ENCODE measurements at regions not wholly inside any gene's neighbourhood (a gene's known extent, or its start where the extent isn't known, plus 50 kb on each side); places are given as distances from the start of the nearest gene placed in this dataset.

GRCh38 chr15:98384328-98385029, 263.9 kb upstream of the IGF1R start:
- H3K27me3 ChIP-seq (ENCODE audit: control insufficient read depth, low read length), result no peaks in the 10 kb centered on the region
- no peaks in the 10 kb centered on the region for H3F3A ChIP-seq (ENCODE audit: control insufficient read depth, insufficient read depth)
- no peaks in the 10 kb centered on the region for H3K36me3 ChIP-seq (ENCODE audit: control insufficient read depth, low read length)
- H3K79me2 ChIP-seq (ENCODE audit: control insufficient read depth, low read length), result no peaks in the 10 kb centered on the region
- H3K4me3 ChIP-seq (ENCODE audit: low read length), result no peak overlapping the region
- H3K4me2 ChIP-seq (ENCODE audit: low read length), result no peak overlapping the region
- TF ChIP-seq CTCF (IDR thresholded peaks at IDR 0.05; ENCODE audit: low read depth, low read length, poor library complexity, severe bottlenecking) (no peak), EZH2phosphoT487 (IDR thresholded peaks at IDR 0.05; ENCODE audit: borderline replicate concordance, low read length) (no peak)
- H3K9me2 ChIP-seq (replicated peaks; ENCODE audit: control insufficient read depth, low read length), result no peaks in the 10 kb centered on the region
- H3K27ac ChIP-seq (ENCODE audit: low read depth, low read length), result no peak overlapping the region
- no peaks in the 10 kb centered on the region for H4K20me1 ChIP-seq (ENCODE audit: control insufficient read depth, insufficient read depth, low read depth, low read length)
- no peaks in the 10 kb centered on the region for H3K4me1 ChIP-seq (ENCODE audit: control insufficient read depth, low read length)
- no peaks in the 10 kb centered on the region for H3K9me3 ChIP-seq (ENCODE audit: control insufficient read depth, insufficient read depth, low read length)

GRCh38 chr15:98385752-98386381, 262.5 kb upstream of the IGF1R start:
- TF ChIP-seq EZH2phosphoT487 (IDR thresholded peaks at IDR 0.05; ENCODE audit: borderline replicate concordance, low read length) (no peak), CTCF (IDR thresholded peaks at IDR 0.05; ENCODE audit: low read depth, low read length, poor library complexity, severe bottlenecking) (no peak)
- Histone ChIP-seq H3K27ac (ENCODE audit: low read depth, low read length) (no peak overlapping the region), H3K9me2 (replicated peaks; ENCODE audit: control insufficient read depth, low read length) (no peaks in the 10 kb centered on the region), H3K4me2 (ENCODE audit: low read length) (no peak overlapping the region), H3K79me2 (ENCODE audit: control insufficient read depth, low read length) (no peaks in the 10 kb centered on the region), H3K9me3 (ENCODE audit: control insufficient read depth, insufficient read depth, low read length) (no peaks in the 10 kb centered on the region), H3K4me3 (ENCODE audit: low read length) (no peak overlapping the region), H3K27me3 (ENCODE audit: control insufficient read depth, low read length) (no peaks in the 10 kb centered on the region), H3F3A (ENCODE audit: control insufficient read depth, insufficient read depth) (no peaks in the 10 kb centered on the region), H4K20me1 (ENCODE audit: control insufficient read depth, insufficient read depth, low read depth, low read length) (no peaks in the 10 kb centered on the region), H3K36me3 (ENCODE audit: control insufficient read depth, low read length) (no peaks in the 10 kb centered on the region), H3K4me1 (ENCODE audit: control insufficient read depth, low read length) (no peaks in the 10 kb centered on the region)

- Histone ChIP-seq H3K4me2 (ENCODE audit: low read length) (no peak overlapping the region), H3K36me3 (ENCODE audit: control insufficient read depth, low read length) (no peaks in the 10 kb centered on the region), H3K9me3 (ENCODE audit: control insufficient read depth, insufficient read depth, low read length) (no peaks in the 10 kb centered on the region), H3K27ac (ENCODE audit: low read depth, low read length) (no peak overlapping the region), H3K9me2 (replicated peaks; ENCODE audit: control insufficient read depth, low read length) (no peaks in the 10 kb centered on the region), H4K20me1 (ENCODE audit: control insufficient read depth, insufficient read depth, low read depth, low read length) (no peaks in the 10 kb centered on the region), H3K4me3 (ENCODE audit: low read length) (no peak overlapping the region), H3K27me3 (ENCODE audit: control insufficient read depth, low read length) (no peaks in the 10 kb centered on the region), H3F3A (ENCODE audit: control insufficient read depth, insufficient read depth) (no peaks in the 10 kb centered on the region), H3K79me2 (ENCODE audit: control insufficient read depth, low read length) (no peaks in the 10 kb centered on the region), H3K4me1 (ENCODE audit: control insufficient read depth, low read length) (no peaks in the 10 kb centered on the region)
- TF ChIP-seq CTCF (IDR thresholded peaks at IDR 0.05; ENCODE audit: low read depth, low read length, poor library complexity, severe bottlenecking) (no peak), EZH2phosphoT487 (IDR thresholded peaks at IDR 0.05; ENCODE audit: borderline replicate concordance, low read length) (no peak)
Observed at GRCh38 chr15:98386561-98386960, 261.8 kb upstream of the IGF1R start.

All from DOHH2 (cell line).